ENCODE measurements at regions not wholly inside any gene's neighbourhood (a gene's known extent, or its start where the extent isn't known, plus 50 kb on each side); places are given as distances from the start of the nearest gene placed in this dataset.

GRCh38 chr12:124517260-124518050 lies 50.0 kb downstream of the NCOR2 start:
- DNase-seq: no peak

- no peak for DNase-seq
Observed at GRCh38 chr12:124516850-124517249, 50.6 kb downstream of the NCOR2 start.

- no peak for DNase-seq
Observed at GRCh38 chr12:124515981-124516380, 51.4 kb downstream of the NCOR2 start.

GRCh38 chr12:124514996-124515932 lies 52.1 kb downstream of the NCOR2 start:
- no peak for DNase-seq

DNA sequence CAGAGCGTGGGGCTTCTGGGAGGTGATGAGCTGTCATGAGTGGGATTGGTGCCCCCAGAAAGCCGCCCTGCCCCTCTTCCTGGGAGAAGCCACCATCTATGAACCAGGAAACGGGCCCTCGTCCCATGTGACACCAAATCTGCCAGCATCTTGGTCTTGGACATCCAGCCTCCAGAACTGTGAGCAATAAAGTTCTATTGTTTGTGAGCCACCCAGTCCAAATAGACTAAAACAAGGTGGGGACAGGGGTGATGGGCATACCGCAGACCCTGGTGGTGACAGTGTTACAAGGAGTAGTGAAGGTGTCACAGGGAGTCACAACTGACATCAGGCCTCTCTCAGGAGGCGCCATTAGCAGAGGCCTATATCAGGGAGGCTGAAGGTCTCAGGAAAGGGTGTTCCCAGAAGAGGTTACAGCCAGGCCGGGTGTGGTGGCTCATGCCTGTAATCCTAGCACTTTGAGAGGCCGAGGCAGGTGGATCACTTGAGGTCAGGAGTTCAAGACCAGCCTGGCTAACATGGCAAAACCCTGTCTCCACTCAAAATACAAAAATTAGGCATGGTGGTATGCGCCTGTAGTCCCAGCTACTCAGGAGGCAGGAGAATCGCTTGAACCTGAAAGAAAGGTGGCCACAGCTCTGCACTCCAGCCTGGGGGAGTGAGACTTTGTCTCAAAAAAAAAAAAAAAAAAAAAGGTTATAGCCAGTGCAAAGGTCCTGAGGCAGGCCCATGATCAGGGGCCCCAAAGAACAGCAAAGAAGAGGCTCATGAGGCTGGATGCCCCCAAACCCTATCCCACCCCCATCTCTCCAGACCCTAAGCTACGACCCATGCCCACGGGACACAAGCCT lies 53.0 kb downstream of the NCOR2 start:
- no peak for DNase-seq

DNA sequence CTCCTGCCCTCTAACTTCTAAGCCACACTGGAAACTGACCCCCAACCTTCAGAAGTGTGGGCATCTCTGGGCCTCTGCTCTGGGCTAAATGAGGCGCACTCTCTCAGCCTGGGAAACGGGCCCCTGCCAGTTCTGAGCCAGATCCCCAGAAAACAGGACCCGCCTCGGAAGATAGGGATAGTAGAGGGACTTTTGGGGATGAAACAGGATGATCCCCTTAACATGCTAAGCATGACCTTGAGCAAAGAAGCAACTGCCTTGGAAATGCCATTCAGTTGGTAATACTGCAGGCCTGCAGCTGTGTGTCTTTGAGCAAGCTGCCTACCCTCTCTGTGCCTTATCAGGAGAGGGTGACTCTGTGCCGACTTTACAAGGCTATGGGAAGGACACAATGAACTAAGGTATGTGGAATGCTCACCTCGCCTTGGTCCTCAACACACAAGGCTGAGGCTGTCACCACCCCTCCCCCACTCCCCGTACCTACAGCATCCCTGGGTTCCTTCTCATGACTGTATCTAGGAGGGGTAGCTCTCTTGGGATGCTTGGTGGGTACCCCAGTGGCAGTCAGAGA lies 54.0 kb downstream of the NCOR2 start:
- no peak for DNase-seq

- DNase-seq: no peak
Observed at GRCh38 chr12:124512667-124513296, 54.6 kb downstream of the NCOR2 start.

- no peak for DNase-seq
Observed at GRCh38 chr12:124511259-124511985, 56.0 kb downstream of the NCOR2 start.

DNA sequence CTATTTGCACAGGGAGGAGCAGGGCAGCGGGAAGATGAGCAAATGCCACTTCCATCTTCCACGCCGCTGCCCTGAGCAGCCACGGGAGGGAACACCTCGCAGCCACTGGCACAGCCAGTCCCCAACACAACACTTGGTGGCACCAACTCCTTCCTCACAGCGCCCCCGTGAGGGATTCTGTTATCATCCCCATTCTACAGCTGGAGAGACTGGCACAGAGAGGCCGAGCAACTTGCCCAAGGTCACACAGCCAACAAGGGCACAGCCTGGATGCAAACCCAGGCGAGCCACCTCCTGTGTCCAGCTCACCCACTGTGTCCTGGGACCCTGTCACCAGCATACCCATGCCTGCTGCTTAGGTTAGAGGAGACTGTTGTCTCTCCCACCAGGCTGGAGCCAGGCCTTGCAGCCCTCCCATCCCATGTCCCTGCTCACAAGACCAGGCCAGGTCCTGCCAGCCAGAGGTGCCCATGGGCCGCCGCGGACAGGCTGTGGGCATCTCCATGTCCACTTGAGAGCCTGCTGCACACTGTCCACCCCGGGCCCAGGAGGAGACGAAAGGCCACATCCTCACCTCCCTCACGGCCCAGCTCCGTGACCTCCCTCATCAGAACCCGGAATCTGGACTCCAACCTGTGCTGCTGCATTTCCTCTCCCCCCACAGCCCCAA lies 57.0 kb downstream of the NCOR2 start:
- no peak for DNase-seq

DNA sequence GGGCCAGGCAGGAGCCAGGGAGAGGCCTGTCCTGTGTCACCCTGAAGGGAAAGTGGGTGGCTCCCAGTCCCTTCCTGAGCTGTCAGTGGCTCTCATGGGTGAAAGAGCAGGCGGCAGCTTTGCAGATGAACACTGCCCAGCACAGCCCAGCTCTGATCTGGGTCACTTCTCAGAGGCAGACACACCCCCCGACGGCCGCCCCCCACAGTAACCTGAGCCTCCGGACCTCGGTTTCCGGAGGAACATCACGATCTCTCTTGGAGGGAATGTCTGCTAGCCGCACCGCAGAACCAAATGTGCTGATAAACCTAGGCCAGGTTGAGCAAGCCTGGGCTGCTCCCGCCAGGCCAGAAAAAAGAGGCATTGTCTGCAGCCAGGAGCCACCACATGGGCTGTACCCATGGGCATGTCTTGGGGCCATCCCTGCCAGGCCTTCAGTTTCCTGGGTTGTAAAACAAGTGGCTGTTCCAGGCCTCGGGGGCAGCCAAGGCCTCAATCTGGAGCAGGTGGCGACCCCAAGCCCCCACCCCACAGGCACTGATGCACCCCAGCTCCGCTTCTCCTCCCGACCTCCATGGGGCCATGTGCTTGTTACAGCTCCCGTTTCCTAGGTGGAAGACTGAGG lies 57.6 kb downstream of the NCOR2 start:
- no peak for DNase-seq

GRCh38 chr12:124509300-124509675 lies 58.1 kb downstream of the NCOR2 start:
- no peak for DNase-seq

DNA sequence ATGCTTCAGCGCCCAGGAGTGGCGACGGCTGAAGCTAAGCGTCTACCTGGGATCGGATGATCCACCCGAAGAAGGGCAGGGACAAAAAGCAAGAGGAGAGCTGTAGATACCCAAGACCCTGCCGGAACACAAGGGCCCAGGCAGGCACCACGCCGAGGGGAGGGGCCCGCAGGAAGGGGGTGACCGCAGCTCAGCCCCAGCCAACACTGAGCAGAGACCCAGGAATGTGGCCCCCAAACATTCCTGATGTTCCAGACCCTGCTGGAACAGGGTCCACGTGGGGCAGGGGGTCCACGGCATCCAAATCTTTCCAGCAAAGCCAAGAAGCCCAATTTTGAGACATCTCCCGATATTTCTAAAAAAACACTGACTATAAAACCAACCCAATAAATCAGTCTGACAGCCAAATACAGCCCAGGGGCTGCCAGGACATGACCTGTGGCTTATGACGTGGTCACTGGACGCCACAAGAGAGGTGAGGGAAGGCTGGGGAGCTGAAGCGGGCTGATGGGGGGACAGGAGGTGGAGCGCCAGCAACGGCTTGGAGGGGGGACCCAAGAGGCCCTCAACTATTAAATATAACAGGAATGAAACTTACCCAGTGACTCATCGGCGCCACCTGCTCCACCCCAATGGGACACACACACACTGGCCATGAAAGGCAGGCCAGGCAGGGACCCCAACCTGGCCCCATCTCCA lies 58.9 kb downstream of the NCOR2 start:
- no peak for DNase-seq

DNA sequence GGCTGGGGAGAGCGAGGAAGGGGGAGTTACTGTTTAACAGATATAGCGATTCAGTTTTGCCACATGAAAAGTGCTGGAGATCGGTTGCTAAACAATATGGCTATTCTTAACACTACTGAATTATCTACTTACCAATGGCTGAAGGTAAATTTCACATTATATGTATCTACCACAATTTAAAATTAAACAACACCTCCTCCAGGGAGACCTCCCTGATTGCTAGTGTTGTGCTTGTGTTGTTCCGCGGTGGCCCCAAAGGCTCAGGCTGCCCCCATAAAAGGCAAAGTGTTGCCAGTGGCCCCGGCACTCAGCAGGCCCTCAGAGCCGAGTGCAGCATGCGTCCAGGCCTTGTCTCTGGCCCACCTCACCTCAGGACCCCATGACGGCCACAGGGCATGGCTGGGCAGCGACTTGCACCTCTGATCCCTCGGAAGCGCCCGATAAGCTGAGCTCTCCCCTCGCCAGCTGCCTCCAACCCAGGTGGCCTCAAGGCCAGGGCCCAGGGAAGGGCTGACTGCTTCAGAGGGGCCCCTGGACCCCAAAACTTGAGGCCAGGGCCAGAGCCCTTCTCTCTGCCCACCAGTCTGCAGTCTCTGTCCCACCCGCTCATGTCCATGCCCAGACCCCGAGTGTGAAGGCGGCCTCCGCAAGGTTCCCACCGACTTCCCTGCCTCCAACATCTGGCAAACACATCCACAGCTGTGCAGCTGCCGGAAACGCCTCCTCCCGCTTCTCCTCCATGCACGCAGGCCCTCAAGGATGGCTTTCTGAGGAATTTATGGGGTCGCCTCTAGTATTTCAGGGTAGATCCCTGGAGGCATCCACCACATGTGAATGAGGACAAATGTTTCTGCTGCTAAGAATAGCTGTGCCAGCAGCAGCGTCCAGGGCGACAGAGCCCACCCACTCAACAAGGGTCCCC lies 60.0 kb downstream of the NCOR2 start:
- no peak for DNase-seq

GRCh38 chr12:124506832-124507153 lies 60.6 kb downstream of the NCOR2 start:
- no peak for DNase-seq

DNA sequence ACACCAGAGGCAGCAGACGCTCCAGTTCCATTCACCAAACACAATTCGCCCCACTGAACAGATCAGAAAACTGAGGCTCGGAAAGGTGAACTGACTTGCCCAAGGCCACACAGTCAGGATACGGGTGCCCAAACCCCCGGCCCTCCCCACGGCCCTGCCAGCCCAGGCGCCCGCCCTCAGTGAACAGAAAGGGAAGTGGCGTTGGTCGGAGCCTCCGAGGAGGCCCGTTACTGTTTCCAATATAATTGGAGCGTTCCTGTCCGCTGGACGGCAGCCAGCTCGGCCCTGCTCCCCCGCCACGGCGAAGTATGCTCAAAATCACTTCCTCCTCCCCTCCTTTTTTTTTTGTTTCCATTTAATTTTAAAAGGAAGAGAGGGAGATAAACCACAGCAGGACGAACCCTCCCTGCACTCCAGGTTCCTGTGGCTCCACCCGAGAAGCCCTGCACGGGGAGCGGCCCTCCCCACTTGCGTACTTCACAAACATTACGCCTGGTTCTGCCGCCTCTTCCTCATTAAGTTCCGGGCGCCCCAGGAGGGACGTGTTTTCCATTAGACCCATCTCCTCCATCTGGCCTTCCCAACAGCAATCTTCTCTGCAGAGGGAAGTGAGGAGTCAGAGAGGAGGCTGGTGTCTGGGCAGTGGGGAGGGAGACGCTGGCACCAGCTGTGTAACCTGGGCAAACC lies 61.1 kb downstream of the NCOR2 start:
- no peak for DNase-seq

- DNase-seq: no peak
Observed at GRCh38 chr12:124505001-124505818, 62.2 kb downstream of the NCOR2 start.

Data from activated CD4-positive, alpha-beta T cell treated with anti-CD3 and anti-CD28 coated beads for 4 hours (primary cell).